GM12878 (cell line): ENCODE measurements at regions not wholly inside any gene's neighbourhood (a gene's known extent, or its start where the extent isn't known, plus 50 kb on each side); places are given as distances from the start of the nearest gene placed in this dataset.
"Not testable (repeated sequence)": the region's sequence is repeated elsewhere in the genome, so short reads cannot be mapped to it uniquely, and the experiment has no call there.

Experiments
- CREB1 ChIP-seq: IDR thresholded peaks from 2 replicates; pipeline ENCODE4 v1.6.1; 2012; ENCODE audit warnings: low read depth, mild to moderate bottlenecking, inconsistent platforms
- POLR2A ChIP-seq: IDR thresholded peaks from 2 replicates; pipeline ENCODE4 v1.6.1; 2011; ENCODE audit warnings: low read depth, mild to moderate bottlenecking, low read length
- RAD51 ChIP-seq: fragments of 450-650 bp; IDR thresholded peaks from 2 replicates; pipeline ENCODE4 v1.6.1; 2016; ENCODE audit warnings: moderate library complexity, mild to moderate bottlenecking, inconsistent platforms
- RBBP5 ChIP-seq: fragments of 200-600 bp; sonication (generic); conservative IDR thresholded peaks from 2 replicates; pipeline ENCODE4 v1.6.1; 2016
- TCF12 ChIP-seq: IDR thresholded peaks from 2 replicates; pipeline ENCODE4 v1.6.1; 2011; ENCODE audit warnings: low read depth, mild to moderate bottlenecking, low read length
- YY1 ChIP-seq: IDR thresholded peaks from 2 replicates; pipeline ENCODE4 v1.6.1; 2011; ENCODE audit warnings: low read depth, mild to moderate bottlenecking, low read length
- TF ChIP-seq, protein P1 (sequence below): fragments of 450-650 bp; IDR thresholded peaks from 2 replicates; pipeline ENCODE4 v1.6.1; 2017; ENCODE audit warnings: antibody characterized with exemption, mild to moderate bottlenecking, moderate library complexity

DNA sequence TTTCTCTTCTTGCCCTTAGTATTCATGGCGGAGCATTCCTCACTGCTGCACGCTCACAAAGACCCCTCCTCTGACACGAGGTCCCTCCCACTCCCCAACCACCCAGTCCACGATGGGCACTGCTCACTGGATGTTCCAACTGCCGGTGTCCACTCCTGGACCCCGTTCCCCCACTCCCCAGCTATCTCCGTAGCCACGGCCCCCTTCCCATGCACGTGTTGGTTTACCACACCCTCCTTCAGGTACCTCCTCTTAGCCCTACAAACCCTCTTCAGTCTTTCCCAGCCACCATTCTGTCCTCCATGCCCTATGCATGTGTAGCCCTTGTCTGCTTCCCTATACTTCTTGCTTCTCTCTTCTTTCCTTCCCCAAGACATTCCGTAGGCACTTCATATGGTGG lies 469.6 kb upstream of the ZNG1F start:
- TF ChIP-seq RAD51, YY1, CREB1, POLR2A, TCF12, RBBP5: not testable (repeated sequence)
- TF ChIP-seq, protein P1, sequence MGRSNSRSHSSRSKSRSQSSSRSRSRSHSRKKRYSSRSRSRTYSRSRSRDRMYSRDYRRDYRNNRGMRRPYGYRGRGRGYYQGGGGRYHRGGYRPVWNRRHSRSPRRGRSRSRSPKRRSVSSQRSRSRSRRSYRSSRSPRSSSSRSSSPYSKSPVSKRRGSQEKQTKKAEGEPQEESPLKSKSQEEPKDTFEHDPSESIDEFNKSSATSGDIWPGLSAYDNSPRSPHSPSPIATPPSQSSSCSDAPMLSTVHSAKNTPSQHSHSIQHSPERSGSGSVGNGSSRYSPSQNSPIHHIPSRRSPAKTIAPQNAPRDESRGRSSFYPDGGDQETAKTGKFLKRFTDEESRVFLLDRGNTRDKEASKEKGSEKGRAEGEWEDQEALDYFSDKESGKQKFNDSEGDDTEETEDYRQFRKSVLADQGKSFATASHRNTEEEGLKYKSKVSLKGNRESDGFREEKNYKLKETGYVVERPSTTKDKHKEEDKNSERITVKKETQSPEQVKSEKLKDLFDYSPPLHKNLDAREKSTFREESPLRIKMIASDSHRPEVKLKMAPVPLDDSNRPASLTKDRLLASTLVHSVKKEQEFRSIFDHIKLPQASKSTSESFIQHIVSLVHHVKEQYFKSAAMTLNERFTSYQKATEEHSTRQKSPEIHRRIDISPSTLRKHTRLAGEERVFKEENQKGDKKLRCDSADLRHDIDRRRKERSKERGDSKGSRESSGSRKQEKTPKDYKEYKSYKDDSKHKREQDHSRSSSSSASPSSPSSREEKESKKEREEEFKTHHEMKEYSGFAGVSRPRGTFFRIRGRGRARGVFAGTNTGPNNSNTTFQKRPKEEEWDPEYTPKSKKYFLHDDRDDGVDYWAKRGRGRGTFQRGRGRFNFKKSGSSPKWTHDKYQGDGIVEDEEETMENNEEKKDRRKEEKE, result not testable (repeated sequence)
